Stimulated activated CD4-positive, alpha-beta T cell treated with anti-CD3 and anti-CD28 coated beads, Interleukin-4, amount 100 ng/mL, for 48 hours (primary cell): ENCODE measurements at regions not wholly inside any gene's neighbourhood (a gene's known extent, or its start where the extent isn't known, plus 50 kb on each side); places are given as distances from the start of the nearest gene placed in this dataset.
A peak's percentile ranks its signal among the peaks of the same experiment; 100 is the strongest.

Experiments
- DNase-seq, 2 donors: peaks; one replicate each; pipeline ENCODE4 v3.0.0-alpha.2; 2020; ENCODE audit warnings: low read depth in 2 of 2

GRCh38 chr11:62030071-62030684 is 62.7 kb upstream of the FTH1 start:
- DNase-seq = no peak

DNA sequence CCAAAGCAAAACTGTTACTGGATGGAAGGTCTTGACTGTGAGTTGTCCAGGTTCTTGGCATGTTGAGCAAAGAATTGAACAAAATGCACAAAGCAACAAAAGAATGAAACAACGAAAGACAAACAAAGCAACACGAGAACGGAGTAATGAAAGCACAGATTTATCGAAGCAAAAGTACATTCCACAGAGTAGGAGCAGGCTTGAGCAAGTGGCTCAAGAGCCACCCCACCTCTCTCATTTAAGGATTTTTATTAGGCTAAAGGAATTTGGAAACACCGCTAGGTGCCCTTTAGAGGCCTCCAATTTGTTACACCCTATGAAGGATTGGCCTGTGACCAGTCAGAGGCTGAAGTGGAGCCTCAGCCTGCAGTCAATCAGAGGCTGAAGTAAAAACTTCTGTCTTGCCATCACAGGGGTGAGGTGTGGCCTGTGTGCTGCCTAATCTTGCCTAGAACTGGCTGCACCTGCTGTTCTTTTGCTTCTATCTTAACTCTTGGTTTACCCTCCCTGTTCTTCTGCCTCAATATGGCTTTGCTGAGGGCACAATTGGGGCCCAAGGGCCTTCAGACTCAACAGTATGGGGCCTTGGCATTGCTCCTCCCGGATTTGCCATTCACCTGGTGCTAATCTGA is 59.4 kb upstream of the FTH1 start:
- no peak for DNase-seq

GRCh38 chr11:62025487-62026105 is 58.2 kb upstream of the FTH1 start:
- peak; percentile 28 to 32 for DNase-seq

DNA sequence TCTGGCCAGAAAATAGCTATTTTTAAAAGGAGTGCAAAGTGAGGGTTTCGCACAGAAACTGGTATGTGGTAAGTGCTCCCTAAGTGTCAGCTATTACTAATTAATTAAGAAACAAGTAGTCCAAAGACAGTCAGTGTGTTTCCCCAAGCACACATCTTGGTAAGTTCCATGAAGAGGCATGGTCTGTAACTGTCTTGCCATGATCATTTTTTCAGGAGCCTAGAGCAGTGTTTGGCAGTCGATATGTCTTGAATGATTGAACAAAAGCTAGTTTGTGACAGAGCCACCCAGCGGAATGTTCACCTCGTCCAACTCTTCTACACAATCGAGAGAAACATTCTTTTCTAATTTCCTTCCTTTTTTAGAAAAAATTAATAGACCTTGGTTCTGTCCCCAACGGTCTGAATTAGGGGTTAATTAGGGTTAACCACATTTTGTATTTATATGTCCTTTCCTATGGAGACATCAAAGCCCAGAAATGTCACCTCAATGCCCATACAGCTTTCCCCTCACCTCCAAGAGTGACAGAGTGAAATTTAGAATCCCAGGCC is 57.6 kb upstream of the FTH1 start:
- DNase-seq = no peak

DNA sequence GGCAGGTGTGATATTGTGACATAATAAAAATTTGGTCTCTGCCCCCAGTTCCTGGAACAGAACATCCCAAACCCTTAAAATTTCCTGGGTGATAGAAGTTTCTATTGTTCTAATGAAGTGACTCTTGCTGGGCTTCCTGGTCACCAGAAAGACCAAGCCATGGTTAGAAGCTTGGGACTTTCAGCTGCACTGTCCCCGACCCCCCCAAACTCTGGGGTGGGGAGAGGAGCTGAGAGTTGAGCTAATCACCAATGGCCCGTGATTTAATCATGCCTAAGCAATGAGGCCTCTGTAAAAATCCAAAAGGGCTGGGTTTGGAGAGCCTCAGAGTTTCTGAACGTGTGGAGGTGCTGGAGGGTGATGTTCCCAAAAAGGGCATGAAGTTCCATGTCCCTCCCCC is 54.8 kb upstream of the FTH1 start:
- no peak for DNase-seq

GRCh38 chr11:62020661-62021060 is 53.2 kb upstream of the FTH1 start:
- no peak for DNase-seq

- DNase-seq = no peak
Observed at GRCh38 chr11:62018981-62019664, 51.7 kb upstream of the FTH1 start.

GRCh38 chr11:62017878-62018655 is 50.6 kb upstream of the FTH1 start:
- no peak for DNase-seq
